HCT116 (cell line): ENCODE measurements at regions not wholly inside any gene's neighbourhood (a gene's known extent, or its start where the extent isn't known, plus 50 kb on each side); places are given as distances from the start of the nearest gene placed in this dataset.

Experiments
- CEBPB ChIP-seq: IDR thresholded peaks from 2 replicates; pipeline ENCODE4 v1.6.1; 2012; ENCODE audit warnings: low read depth
- CTCF ChIP-seq, 3 experiments: fragments of 200-600 bp in 1 of 3; sonication (generic) in 1 of 3; IDR thresholded peaks in 2 of 3; conservative IDR thresholded peaks in 1 of 3; 2 replicates each; pipeline ENCODE4 v1.5.1; 2012 to 2017; ENCODE audit warnings: low read depth in 2 of 3, low read length in 2 of 3, antibody characterized with exemption in 1 of 3, borderline replicate concordance in 1 of 3, control low read depth in 1 of 3, mild to moderate bottlenecking in 1 of 3, mixed read lengths in 1 of 3, mixed run types in 1 of 3, moderate library complexity in 1 of 3; ENCODE audit not compliant: insufficient read depth in 1 of 3
- EGR1 ChIP-seq: IDR thresholded peaks from 2 replicates; pipeline ENCODE4 v1.6.1; 2012; ENCODE audit warnings: low read depth
- EZH2 ChIP-seq: fragments of 200-600 bp; sonication (generic); IDR thresholded peaks from 2 replicates; pipeline ENCODE4 v1.6.1; 2017; ENCODE audit warnings: antibody characterized with exemption, mixed run types
- EZH2phosphoT487 ChIP-seq: fragments of 200-600 bp; IDR thresholded peaks from 2 replicates; pipeline ENCODE4 v1.6.1; 2018; ENCODE audit warnings: antibody characterized with exemption, borderline replicate concordance
- JUND ChIP-seq: IDR thresholded peaks from 2 replicates; pipeline ENCODE4 v1.6.1; 2012
- POLR2AphosphoS5 ChIP-seq: IDR thresholded peaks from 2 replicates; pipeline ENCODE4 v1.6.1; 2011; ENCODE audit warnings: mild to moderate bottlenecking, low read depth, low read length, moderate library complexity
- RAD21 ChIP-seq: IDR thresholded peaks from 2 replicates; pipeline ENCODE4 v1.6.1; 2012; ENCODE audit warnings: low read depth, mild to moderate bottlenecking
- REST ChIP-seq: IDR thresholded peaks from 2 replicates; pipeline ENCODE4 v1.6.1; 2012; ENCODE audit warnings: low read depth
- YY1 ChIP-seq: IDR thresholded peaks from 2 replicates; pipeline ENCODE4 v1.6.1; 2011; ENCODE audit warnings: low read length, low read depth, moderate library complexity, mild to moderate bottlenecking; ENCODE audit not compliant: insufficient replicate concordance; ENCODE audit errors: extremely low read depth

DNA sequence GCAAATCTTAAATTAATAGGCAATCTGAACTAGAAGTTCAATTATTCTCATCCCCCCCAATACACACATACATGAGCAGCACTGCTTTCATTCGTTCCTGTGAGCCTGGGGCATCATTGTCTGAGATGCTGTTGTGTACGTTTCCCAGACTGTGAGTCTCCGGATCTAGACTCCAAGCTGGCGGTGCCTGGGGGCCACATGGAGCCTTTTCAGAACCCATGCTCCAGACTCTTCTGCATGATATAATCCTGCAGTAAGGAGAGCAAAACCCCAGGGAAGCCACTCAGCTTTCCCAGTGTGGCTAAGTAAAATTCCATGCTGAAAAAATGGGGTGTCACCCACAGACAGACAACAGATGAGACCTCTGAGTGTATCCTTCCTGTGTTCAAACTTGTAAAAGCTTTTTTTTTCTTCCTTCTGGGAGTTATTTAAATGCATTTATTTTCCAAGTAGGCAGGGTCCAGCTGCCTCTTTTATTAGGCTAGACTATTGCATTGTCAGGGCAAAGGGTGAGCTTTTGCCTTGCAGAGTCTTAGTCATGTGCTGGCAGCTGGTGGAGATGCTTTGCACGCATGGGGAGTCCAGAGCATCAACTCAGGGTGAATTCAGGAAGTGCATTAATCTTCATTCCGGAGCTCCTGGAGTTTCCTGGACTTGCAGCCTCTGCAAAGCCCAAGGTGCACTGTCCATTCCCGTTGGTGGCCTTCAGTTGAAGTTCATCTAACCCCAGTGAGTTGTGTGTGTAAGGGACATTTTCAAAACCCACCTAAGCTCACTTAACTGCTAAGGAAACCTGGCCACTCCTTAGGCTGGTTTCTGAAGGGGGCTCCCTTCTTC, 185.7 kb upstream of the ADO start:
- TF ChIP-seq REST (no peak), CTCF (IDR thresholded peaks at IDR 0.05 in 2 of 3, conservative IDR thresholded peaks at IDR 0.05 in 1 of 3; ENCODE audit: borderline replicate concordance in 1 of 3, insufficient read depth in 1 of 3, low read depth in 2 of 3, low read length in 2 of 3) (no peak), JUND (no peak), EZH2 (no peak), EZH2phosphoT487 (no peak), YY1 (no peak), CEBPB (no peak), POLR2AphosphoS5 (no peak), RAD21 (no peak), EGR1 (no peak)
